C4-2B (cell line): ENCODE measurements at regions not wholly inside any gene's neighbourhood (a gene's known extent, or its start where the extent isn't known, plus 50 kb on each side); places are given as distances from the start of the nearest gene placed in this dataset.

ENCODE experiments used
- CTCF ChIP-seq: fragments of 450-650 bp; conservative IDR thresholded peaks from 2 replicates; pipeline ENCODE4 v1.5.1; 2017; ENCODE audit warnings: mild to moderate bottlenecking
- ZFX ChIP-seq: fragments of 450-650 bp; IDR thresholded peaks from 2 replicates; pipeline ENCODE4 v1.6.1; 2017

DNA sequence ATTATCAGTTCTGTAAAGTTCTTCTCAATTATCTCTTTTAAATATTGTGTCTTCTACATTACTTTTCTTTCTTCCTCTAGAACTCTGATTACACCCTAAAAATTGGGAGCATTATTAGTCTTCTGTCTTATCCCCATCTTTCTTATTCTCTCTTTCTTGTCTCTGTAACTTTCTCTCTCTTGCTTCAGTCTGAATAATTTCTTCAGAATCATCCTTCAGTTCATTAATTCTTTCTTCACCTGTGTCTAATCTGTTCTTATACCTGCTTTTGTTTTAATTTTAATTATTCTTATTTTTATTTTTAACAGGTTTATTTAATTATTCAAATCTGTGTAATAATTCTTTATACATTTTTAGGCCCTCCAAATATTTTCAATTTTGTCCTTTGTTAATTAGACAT, 114.3 kb downstream of the GATA3 start:
- TF ChIP-seq CTCF: no peak
- TF ChIP-seq ZFX: no peak
